ENCODE measurements at regions not wholly inside any gene's neighbourhood (a gene's known extent, or its start where the extent isn't known, plus 50 kb on each side); places are given as distances from the start of the nearest gene placed in this dataset.
"Not testable (repeated sequence)": the region's sequence is repeated elsewhere in the genome, so short reads cannot be mapped to it uniquely, and the experiment has no call there.

DNA sequence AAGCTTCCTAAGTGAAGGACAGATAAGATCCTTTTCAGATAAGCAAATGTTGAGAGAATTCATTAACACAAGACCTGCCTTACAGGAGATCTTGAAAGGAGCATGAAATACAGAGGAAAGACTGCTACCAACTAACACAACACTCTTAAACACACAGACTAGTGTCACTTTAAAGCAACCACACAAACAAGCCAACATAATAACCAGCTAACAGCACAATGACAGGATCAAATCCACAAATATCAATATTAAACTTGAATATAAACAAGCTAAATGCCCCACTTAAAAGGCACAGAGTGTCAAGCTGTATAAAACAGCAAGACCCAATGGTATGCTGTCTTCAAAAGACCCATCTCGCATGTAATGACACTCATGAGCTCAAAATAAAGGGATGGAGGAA, 70.8 kb upstream of the HMGXB4 start:
- DNase-seq = no peak

DNA sequence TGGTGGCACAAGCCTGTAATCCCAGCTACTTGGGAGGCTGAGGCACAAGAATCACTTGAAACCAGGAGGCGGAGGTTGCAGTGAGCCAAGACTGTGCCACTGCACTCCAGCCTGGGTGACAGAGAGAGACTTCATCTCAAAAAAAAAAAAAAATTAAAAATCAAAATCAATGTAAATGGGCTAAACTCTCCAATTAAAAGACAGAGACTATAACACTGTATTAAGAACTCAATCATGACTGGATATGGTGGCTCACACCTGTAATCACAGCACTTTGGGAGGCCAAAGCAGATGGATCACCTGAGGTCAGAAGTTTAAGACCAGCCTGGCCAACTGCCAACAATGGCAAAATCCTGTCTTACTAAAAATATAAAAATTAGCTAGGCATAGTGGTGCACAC, 68.4 kb upstream of the HMGXB4 start:
- not testable (repeated sequence) for DNase-seq

DNA sequence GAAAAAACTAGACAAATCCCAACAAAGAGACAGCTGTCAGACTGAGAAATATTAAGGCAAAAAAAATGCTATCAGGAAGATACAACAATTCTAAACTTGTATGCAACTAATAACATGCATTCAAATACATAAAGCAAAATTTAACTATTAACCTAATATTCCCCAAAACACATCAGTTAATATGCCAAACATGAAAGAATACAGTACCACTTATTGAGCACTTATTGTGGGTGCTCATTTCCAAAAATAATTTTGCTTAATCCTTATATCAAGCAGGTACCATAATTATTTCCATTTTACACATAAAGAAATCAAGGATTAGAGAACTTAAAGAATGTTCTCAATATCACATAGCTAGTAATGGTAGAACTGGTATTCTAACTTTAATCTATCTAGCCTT, 67.7 kb upstream of the HMGXB4 start:
- no peak for DNase-seq

DNA sequence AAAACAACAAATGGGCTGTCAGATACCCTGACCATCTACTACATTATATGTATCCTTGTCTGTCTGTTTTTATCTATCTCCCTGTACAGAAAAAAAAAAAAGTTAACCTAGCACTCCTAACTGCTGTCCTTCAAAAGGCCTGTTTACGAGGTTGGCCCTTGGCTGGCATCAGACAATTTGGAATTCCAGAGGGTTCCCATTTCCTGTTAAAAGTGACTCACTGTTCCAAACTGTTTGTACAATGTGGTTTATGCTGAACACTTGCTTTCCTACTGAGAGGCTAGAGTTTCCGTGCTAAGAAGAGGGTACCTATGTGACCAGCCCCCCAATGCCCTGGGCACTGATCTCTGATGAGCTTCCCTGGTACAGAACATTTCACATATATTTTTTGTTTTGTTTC, 65.9 kb upstream of the HMGXB4 start:
- no peak for DNase-seq

DNA sequence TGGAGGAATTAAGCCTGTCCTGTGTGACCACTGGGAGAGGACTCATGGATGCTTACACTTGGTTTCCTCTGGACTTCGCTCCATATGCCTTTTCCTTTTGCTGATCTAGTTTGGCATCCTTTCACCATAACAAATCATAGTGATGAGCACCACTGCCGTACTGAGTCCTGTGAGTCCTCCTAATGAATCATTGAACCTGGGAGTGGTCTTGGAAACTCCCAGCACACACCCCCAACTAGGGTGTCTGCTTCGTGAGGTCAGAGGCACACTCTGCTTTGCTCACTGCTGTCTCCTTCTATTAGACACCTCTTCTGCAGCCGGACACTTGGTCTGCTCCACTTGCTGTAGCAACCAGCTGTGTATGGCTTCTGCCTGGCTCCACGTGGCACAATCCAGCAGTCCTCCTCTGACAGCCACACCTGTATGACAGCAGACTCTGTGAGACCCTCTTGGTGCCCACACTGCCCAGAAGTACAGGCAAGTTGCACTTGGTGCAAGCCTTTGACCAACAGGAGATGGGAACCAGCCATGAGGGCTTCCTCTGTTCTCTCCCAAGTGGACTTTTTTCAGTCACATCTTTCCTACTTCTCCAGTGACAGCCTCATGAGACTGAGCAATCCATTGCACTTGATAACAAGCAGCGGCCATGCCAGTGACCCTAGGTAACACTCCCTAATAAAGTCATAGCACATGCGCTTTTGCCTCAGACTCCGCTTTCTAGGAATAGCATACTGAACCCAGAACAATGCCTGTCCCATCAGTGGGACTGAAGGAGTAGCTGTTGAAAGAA, 65.0 kb upstream of the HMGXB4 start:
- no peak for DNase-seq

DNA sequence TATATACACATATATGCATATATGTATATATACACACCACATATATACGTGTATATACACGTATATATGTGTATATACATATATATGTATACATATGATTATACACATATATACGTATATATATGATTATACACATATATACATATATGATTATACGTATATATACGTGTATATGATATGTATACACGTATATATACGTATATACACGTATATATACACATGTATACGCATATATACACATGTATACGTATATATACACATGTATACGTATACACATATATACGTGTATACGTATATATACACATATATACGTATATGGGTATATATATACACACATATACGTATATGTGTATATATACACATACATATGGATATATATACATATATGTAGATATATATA, 62.1 kb upstream of the HMGXB4 start:
- DNase-seq = no peak

DNA sequence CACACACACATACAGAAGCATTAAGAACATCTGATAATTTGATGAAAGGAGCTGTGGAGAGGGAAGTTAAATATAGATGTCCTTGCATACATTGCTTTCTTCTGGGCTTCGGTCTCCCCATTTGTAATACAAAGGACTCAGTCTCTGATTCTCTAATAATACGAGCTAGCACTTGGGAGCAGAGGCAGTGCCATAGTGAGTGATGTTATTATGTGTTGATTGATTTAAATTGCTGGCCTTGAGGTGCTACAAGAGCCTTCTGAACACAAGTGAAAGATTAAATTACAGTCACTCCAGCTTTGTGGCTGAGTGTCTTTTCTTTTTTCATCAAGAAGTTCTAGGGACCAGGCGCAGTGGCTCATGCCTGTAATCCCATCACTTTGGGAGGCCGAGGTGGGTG, 61.5 kb upstream of the HMGXB4 start:
- DNase-seq = no peak

DNA sequence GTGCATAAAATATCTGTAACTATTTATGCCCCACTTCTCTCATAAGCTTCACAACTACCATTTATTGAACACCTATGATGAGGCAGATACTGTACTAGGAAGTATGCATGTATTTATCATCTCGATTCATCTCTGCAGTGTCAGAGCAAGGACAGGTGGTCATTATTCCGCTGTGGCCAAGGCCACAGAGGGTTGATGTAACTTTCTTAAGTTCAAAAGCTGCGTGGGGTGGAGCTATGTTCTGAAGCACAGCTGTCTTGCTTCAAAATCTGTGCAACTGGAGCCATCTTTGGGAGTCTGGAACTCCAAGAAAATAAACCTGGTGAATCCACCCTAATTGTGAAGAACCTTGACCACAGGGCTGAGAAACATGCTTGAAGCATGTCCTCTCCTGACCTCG, 60.2 kb upstream of the HMGXB4 start:
- DNase-seq = no peak

DNA sequence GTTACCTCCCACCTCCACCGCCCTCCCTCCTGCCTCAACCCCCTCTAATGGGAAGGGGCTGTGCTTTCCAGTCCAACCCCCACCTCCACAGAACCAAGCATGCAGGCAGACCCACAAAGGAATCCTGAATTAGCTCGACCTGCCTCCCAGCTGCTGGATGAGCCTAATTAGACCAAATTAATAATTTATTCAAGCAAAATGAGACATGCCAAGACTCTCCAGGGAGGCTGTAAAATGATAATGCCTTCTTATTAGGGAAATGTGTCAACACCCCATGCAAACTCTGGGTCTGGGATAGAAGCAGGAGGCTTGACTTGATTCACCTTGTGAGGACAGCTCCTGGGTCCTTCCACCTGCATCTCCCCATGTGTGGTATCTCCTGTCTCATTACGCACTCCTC, 59.4 kb upstream of the HMGXB4 start:
- DNase-seq = no peak

DNA sequence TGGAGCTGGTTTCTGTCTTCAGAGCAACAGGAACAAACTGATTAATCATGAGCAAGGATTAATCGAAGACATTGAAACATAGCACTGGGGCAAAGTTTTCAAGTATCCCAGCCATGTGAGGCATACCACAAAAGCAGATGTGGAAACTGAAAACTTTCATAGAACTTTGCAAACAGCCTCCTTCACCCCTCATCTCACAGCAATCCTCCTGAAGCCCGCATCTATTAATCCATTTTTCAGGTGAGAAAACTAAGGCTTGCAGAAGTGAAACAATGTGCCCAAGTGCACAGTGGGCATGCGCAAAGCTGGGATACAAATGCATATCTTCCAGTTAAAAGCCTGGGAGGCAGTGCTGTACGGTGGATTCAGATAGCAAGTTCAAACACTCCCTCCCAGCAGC, 58.6 kb upstream of the HMGXB4 start:
- DNase-seq = no peak

DNA sequence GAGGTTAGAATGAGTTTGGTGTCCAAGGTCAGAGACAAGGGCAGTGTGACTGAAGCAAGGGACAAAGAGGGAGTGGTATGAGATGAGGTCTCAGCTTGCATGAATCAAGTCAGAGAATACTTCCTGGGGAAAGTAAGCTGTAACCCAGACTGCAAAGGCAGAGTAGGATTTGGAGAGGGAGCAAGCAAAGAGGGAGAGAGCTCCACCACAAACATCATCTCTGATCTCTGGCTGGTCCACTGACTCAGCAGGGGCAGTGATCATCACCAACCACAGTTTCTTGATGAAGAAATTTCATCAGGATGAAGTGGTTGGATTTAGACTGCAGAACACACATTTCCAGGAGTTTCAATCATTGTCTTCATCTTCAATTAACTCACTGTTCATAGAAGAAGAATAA, 54.9 kb upstream of the HMGXB4 start:
- no peak for DNase-seq

DNA sequence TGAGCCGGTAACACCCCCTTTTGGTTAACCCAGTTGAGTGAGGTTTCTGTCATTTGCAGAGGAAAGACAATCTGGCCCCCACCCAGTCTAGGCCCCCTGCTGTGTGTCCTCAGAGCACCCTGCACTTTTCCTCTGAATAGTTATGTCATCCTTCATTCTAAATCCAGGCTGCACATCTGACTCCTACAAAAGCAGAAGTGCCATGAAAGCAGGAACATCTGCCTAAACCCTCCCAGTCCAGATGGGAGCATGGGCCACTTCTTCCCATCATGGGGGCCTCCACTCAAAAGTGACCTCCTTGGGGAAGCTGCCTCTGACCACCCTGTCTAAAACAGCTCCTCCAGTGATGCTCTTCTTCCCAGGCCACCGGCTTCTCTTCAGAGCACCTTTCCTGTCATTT, 53.7 kb upstream of the HMGXB4 start:
- no peak for DNase-seq

DNA sequence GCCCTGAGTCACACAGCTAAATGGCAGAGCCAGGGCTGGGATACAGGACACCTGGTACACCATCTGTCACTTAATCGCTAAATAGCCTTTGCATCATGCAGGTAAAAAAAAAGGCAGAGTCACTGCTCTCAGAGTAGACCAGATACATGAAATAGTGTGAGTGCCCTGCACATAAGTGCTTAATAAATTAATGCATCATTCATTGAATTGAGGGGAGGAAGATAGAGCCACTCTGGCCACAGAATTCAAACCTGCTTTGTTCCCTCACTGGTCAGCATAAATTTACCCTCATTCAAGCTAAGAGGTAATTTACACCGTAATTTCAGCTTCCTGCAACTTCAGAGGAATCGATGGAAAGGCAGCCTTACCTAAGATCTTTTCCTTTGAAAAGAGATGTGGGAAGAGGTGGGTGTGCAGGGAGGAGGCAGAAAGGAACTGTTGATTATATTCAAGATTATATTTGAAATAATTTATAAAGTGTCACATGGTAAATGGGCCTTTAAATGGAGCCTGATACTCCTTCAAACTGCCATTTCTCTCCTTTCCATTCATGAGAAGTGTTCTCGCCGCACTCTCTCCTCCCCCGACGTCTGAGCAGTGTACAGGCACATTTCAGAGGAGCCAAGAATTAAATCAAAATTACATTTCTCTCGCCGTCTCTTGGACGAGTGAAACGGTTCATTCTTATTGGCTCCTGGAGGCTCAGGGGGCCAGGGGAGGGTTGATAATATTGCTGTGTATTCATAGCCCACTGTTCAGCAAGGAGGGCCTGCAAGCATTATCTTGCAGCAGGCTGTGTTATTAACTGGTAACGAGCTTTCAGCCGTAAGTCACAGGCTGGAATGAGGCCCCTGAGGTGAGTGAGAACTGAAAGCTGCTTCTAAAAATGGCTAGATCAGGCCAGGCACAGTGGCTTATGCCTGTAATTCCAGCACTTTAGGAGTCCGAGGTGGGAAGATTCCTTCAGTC, 52.2 kb upstream of the HMGXB4 start:
- no peak for DNase-seq

DNA sequence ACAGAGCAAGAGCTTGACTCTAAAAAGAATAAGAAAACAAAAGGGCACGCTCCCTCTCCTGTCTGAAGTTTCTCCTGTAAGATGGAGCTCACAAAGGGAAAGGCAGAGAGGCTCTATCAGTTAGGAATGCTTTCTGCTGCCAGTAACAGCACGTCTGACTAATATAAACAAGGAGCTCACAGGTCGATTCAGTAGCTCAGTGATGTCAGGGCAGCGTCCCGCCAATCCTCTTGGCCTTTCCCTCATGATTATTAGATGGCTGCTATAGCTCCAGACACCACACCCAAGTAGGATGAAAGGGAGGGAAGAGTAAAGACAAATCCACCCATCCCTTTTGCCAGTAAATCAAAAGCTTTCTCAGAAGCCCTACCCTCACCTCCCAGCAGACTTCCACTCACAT, 51.3 kb upstream of the HMGXB4 start:
- DNase-seq = no peak

DNA sequence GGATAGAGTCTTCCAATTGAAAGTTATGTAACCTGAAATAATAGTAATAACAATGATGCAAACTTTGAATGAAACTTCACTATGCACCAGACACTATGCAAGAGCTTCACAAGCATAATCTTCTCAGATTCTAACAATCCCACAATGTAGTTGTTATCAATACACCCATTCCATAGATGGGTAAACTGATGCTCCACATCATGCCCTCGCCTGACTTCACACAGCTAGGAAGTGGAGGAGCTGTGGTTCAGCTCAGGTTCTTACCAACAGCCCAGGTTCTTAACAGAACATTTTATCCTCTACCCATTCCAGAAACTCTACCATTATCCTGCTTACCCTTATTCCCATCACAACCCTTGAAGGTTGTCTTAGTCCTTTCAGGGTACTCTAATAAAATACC, 50.4 kb upstream of the HMGXB4 start:
- no peak for DNase-seq

All from NCI-H1694 (cell line).